ENCODE measurements at regions not wholly inside any gene's neighbourhood (a gene's known extent, or its start where the extent isn't known, plus 50 kb on each side); places are given as distances from the start of the nearest gene placed in this dataset.

DNA sequence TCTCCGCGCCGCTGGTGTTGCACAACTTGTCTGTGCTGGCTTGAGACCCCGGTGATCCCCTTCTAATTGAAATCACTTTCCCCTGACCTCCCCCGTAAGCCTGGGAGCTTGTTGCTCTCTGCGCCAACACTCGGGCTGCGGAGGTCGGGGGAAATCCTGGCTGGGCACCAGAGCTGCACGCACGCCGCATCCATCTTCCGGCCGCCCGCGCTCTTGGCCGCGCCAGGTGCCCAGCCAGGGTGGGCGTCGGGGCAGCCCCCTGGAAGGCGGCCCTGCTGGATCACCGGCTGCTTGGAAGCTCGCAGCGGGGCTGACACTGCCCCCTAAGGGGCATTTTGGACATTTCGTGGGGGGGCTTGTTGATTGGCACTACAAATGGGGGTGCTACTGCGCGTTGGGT is 280.3 kb upstream of the SKOR2 start:
- H3K23ac ChIP-seq (ENCODE audit: low read length): no peak overlapping the region
- H3K27me3 ChIP-seq (ENCODE audit: insufficient read depth, low read length, poor library complexity): no peaks in the 10 kb centered on the region
- H3K4me3 ChIP-seq (ENCODE audit: low read length): no peak overlapping the region
- no peaks in the 10 kb centered on the region for H3K79me1 ChIP-seq (ENCODE audit: low read length)
- no peaks in the 10 kb centered on the region for H3K4me1 ChIP-seq (ENCODE audit: control insufficient read depth, low read depth, low read length)
- no peak overlapping the region for H3K9ac ChIP-seq (ENCODE audit: low read length)
- no peak for DNase-seq
- no peak overlapping the region for H3K56ac ChIP-seq (ENCODE audit: low read length)
- no peak overlapping the region for H2BK5ac ChIP-seq (ENCODE audit: low read length)
- H3K27ac ChIP-seq (ENCODE audit: low read depth, low read length): no peak overlapping the region
- H2BK120ac ChIP-seq (ENCODE audit: low read depth, low read length): no peak overlapping the region
- H4K5ac ChIP-seq (ENCODE audit: low read length): no peak overlapping the region
- H3K79me2 ChIP-seq (ENCODE audit: control insufficient read depth, insufficient read depth, low read length): no peaks in the 10 kb centered on the region
- H2AK5ac ChIP-seq (ENCODE audit: low read length): no peak overlapping the region
- H2BK15ac ChIP-seq (replicated peaks; ENCODE audit: low read depth): no peak overlapping the region
- H3K36me3 ChIP-seq (ENCODE audit: control insufficient read depth, insufficient read depth, low read length): no peaks in the 10 kb centered on the region
- H4K8ac ChIP-seq (ENCODE audit: low read depth, low read length): no peak overlapping the region
- H3K18ac ChIP-seq (ENCODE audit: low read length): no peak overlapping the region
- H3K4me2 ChIP-seq (ENCODE audit: low read length): no peak overlapping the region
- WGBS (ENCODE audit: extremely low coverage, insufficient coverage, low lambda C conversion rate): no CpG with 5 or more reads among the region's 27 CpGs
- no peak overlapping the region for H3K4ac ChIP-seq (ENCODE audit: low read depth, low read length)

DNA sequence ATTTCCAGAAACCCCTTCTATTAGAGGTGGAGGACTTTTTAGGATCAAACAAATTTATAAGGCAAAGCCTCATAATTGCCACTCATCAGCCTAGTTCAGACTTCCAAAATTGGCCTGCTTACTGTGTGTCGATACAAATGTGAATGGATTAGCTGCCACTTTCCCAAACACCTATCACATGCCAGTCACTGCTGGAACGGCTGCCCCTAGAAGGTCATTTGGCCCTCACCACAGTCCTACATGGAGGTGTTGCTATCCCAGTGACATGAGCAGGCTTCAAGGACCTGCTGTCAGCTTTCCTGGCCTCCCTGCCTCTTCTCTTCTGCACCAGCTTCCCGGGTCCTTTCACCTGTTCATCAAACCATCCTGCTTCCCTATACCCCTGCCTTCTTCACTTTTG is 279.2 kb upstream of the SKOR2 start:
- H4K5ac ChIP-seq (ENCODE audit: low read length): no peak overlapping the region
- no peak overlapping the region for H2BK120ac ChIP-seq (ENCODE audit: low read depth, low read length)
- no peak overlapping the region for H2AK5ac ChIP-seq (ENCODE audit: low read length)
- DNase-seq: no peak
- H3K56ac ChIP-seq (ENCODE audit: low read length): no peak overlapping the region
- H2BK15ac ChIP-seq (replicated peaks; ENCODE audit: low read depth): no peak overlapping the region
- no peak overlapping the region for H3K9ac ChIP-seq (ENCODE audit: low read length)
- H3K18ac ChIP-seq (ENCODE audit: low read length): no peak overlapping the region
- no peaks in the 10 kb centered on the region for H3K27me3 ChIP-seq (ENCODE audit: insufficient read depth, low read length, poor library complexity)
- no peak overlapping the region for H3K4me2 ChIP-seq (ENCODE audit: low read length)
- H2BK5ac ChIP-seq (ENCODE audit: low read length): no peak overlapping the region
- H3K79me2 ChIP-seq (ENCODE audit: control insufficient read depth, insufficient read depth, low read length): no peaks in the 10 kb centered on the region
- H3K23ac ChIP-seq (ENCODE audit: low read length): no peak overlapping the region
- no peak overlapping the region for H3K4ac ChIP-seq (ENCODE audit: low read depth, low read length)
- WGBS (ENCODE audit: extremely low coverage, insufficient coverage, low lambda C conversion rate): no CpG with 5 or more reads among the region's 3 CpGs
- no peaks in the 10 kb centered on the region for H3K4me1 ChIP-seq (ENCODE audit: control insufficient read depth, low read depth, low read length)
- no peak overlapping the region for H4K8ac ChIP-seq (ENCODE audit: low read depth, low read length)
- H3K79me1 ChIP-seq (ENCODE audit: low read length): no peaks in the 10 kb centered on the region
- no peaks in the 10 kb centered on the region for H3K36me3 ChIP-seq (ENCODE audit: control insufficient read depth, insufficient read depth, low read length)
- H3K4me3 ChIP-seq (ENCODE audit: low read length): no peak overlapping the region
- H3K27ac ChIP-seq (ENCODE audit: low read depth, low read length): no peak overlapping the region

DNA sequence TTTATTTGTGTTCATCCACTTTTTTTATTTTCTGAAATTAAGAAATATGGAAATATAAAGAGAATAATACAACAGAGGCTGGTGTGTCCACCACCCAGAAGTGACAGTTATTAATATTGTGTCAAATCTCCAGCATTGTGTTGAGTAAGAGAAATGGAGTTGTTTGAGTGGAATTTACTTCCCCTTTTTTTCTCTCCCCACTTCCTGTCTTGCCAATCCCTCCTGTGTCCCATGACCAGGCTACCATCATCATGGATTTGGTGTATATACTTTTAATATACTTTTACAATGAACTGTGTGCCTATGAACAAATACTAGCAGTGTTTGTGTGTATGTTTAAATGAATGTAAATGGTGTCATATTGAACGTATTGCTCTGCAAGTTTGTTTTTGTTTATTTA is 276.9 kb upstream of the SKOR2 start:
- no peak for DNase-seq
- H3K4me1 ChIP-seq (ENCODE audit: control insufficient read depth, low read depth, low read length): no peaks in the 10 kb centered on the region
- no peaks in the 10 kb centered on the region for H3K36me3 ChIP-seq (ENCODE audit: control insufficient read depth, insufficient read depth, low read length)
- H3K4me3 ChIP-seq (ENCODE audit: low read length): no peak overlapping the region
- H3K18ac ChIP-seq (ENCODE audit: low read length): no peak overlapping the region
- H3K79me1 ChIP-seq (ENCODE audit: low read length): no peaks in the 10 kb centered on the region
- no peak overlapping the region for H4K5ac ChIP-seq (ENCODE audit: low read length)
- H2BK15ac ChIP-seq (replicated peaks; ENCODE audit: low read depth): no peak overlapping the region
- WGBS (ENCODE audit: extremely low coverage, insufficient coverage, low lambda C conversion rate): 100% methylated on average over 1 of the region's 1 CpG
- H3K4ac ChIP-seq (ENCODE audit: low read depth, low read length): no peak overlapping the region
- no peak overlapping the region for H2BK120ac ChIP-seq (ENCODE audit: low read depth, low read length)
- no peaks in the 10 kb centered on the region for H3K79me2 ChIP-seq (ENCODE audit: control insufficient read depth, insufficient read depth, low read length)
- H3K27me3 ChIP-seq (ENCODE audit: insufficient read depth, low read length, poor library complexity): no peaks in the 10 kb centered on the region
- H3K56ac ChIP-seq (ENCODE audit: low read length): no peak overlapping the region
- no peak overlapping the region for H3K27ac ChIP-seq (ENCODE audit: low read depth, low read length)
- no peak overlapping the region for H2AK5ac ChIP-seq (ENCODE audit: low read length)
- no peak overlapping the region for H4K8ac ChIP-seq (ENCODE audit: low read depth, low read length)
- no peak overlapping the region for H3K23ac ChIP-seq (ENCODE audit: low read length)
- no peak overlapping the region for H3K4me2 ChIP-seq (ENCODE audit: low read length)
- H2BK5ac ChIP-seq (ENCODE audit: low read length): no peak overlapping the region
- H3K9ac ChIP-seq (ENCODE audit: low read length): no peak overlapping the region

DNA sequence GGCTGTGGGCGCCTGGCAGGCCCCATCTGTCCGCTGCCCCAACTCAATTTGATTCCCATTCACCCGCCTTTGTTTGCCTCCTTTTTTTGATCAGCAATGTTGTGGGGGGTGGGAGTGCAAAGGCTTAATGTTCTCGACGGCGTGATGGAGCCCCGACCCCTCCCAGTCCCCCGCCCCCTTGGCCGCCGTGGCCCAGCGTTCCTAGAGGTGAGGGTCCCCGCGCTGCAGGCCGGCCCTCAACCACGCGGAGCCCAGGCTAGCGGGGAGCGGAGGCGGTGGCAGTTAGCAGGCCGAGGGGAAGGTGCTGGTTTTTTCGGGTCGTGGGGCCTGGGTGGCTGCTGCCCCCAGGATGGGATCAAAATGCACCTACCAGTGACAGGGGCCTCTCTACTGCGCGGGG is 274.7 kb upstream of the SKOR2 start:
- Histone ChIP-seq H3K36me3 (ENCODE audit: control insufficient read depth, insufficient read depth, low read length) (no peaks in the 10 kb centered on the region), H3K79me1 (ENCODE audit: low read length) (no peaks in the 10 kb centered on the region), H3K27ac (ENCODE audit: low read depth, low read length) (no peak overlapping the region), H3K23ac (ENCODE audit: low read length) (no peak overlapping the region), H3K4me2 (ENCODE audit: low read length) (no peak overlapping the region), H3K4me3 (ENCODE audit: low read length) (no peak overlapping the region), H2AK5ac (ENCODE audit: low read length) (no peak overlapping the region), H4K8ac (ENCODE audit: low read depth, low read length) (no peak overlapping the region), H2BK5ac (ENCODE audit: low read length) (no peak overlapping the region), H3K4ac (ENCODE audit: low read depth, low read length) (no peak overlapping the region), H3K27me3 (ENCODE audit: insufficient read depth, low read length, poor library complexity) (no peaks in the 10 kb centered on the region), H3K18ac (ENCODE audit: low read length) (no peak overlapping the region), H2BK120ac (ENCODE audit: low read depth, low read length) (no peak overlapping the region), H3K4me1 (ENCODE audit: control insufficient read depth, low read depth, low read length) (no peaks in the 10 kb centered on the region), H4K5ac (ENCODE audit: low read length) (no peak overlapping the region), H3K56ac (ENCODE audit: low read length) (no peak overlapping the region), H3K79me2 (ENCODE audit: control insufficient read depth, insufficient read depth, low read length) (no peaks in the 10 kb centered on the region), H2BK15ac (replicated peaks; ENCODE audit: low read depth) (no peak overlapping the region), H3K9ac (ENCODE audit: low read length) (no peak overlapping the region)
- DNase-seq: no peak
- WGBS (ENCODE audit: extremely low coverage, insufficient coverage, low lambda C conversion rate): no CpG with 5 or more reads among the region's 24 CpGs

DNA sequence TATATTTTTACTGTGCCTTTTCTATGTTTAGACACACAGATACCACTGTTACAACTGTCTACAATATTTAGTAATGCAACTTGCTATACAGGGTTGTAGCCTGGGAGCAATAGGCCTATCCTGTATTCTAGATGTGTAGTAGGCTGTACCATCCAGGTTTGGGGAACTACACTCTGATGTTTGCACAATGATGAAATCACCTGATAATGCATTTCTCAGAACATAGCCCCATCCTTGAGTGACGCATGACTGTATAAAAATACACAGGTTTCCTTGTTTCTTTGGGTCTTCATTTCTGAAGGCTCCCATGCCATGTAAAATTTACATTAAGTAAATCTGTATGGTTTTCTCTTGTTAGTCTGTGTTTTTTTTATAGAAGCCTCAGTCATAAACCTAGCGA is 270.9 kb upstream of the SKOR2 start:
- Histone ChIP-seq H3K23ac (ENCODE audit: low read length) (no peak overlapping the region), H4K8ac (ENCODE audit: low read depth, low read length) (no peak overlapping the region), H3K56ac (ENCODE audit: low read length) (no peak overlapping the region), H2BK15ac (replicated peaks; ENCODE audit: low read depth) (no peak overlapping the region), H3K36me3 (ENCODE audit: control insufficient read depth, insufficient read depth, low read length) (no peaks in the 10 kb centered on the region), H3K4ac (ENCODE audit: low read depth, low read length) (no peak overlapping the region), H2BK120ac (ENCODE audit: low read depth, low read length) (no peak overlapping the region), H3K9ac (ENCODE audit: low read length) (no peak overlapping the region), H2AK5ac (ENCODE audit: low read length) (no peak overlapping the region), H3K79me2 (ENCODE audit: control insufficient read depth, insufficient read depth, low read length) (no peaks in the 10 kb centered on the region), H3K27me3 (ENCODE audit: insufficient read depth, low read length, poor library complexity) (no peaks in the 10 kb centered on the region), H3K4me1 (ENCODE audit: control insufficient read depth, low read depth, low read length) (no peaks in the 10 kb centered on the region), H3K4me3 (ENCODE audit: low read length) (no peak overlapping the region), H2BK5ac (ENCODE audit: low read length) (no peak overlapping the region), H3K27ac (ENCODE audit: low read depth, low read length) (no peak overlapping the region), H3K4me2 (ENCODE audit: low read length) (no peak overlapping the region), H3K79me1 (ENCODE audit: low read length) (no peaks in the 10 kb centered on the region), H4K5ac (ENCODE audit: low read length) (no peak overlapping the region), H3K18ac (ENCODE audit: low read length) (no peak overlapping the region)
- DNase-seq: no peak
- no CpG with 5 or more reads among the region's 2 CpGs for WGBS (ENCODE audit: extremely low coverage, insufficient coverage, low lambda C conversion rate)

DNA sequence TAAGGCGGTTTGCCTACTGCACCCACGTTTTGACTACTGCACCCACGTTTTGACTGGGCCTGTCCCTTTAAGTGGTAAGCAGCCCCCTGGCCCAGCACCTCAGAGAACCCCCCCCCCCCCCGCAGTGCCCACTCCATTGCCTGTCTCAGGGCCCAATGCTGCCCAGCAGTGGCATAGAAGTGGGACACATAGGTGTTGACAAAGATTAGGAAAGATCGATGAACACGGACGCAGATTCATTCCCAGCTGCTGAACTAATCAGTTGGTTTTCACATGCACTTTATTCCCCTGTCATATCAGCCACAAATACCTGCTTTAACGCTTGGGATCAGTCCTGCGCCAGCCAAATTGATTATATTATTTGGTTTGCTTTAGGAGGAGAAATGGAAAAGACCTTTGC is 268.8 kb upstream of the SKOR2 start:
- no peaks in the 10 kb centered on the region for H3K27me3 ChIP-seq (ENCODE audit: insufficient read depth, low read length, poor library complexity)
- no peak for DNase-seq
- no peak overlapping the region for H3K9ac ChIP-seq (ENCODE audit: low read length)
- H3K4me2 ChIP-seq (ENCODE audit: low read length): no peak overlapping the region
- no peaks in the 10 kb centered on the region for H3K79me1 ChIP-seq (ENCODE audit: low read length)
- H3K36me3 ChIP-seq (ENCODE audit: control insufficient read depth, insufficient read depth, low read length): no peaks in the 10 kb centered on the region
- WGBS (ENCODE audit: extremely low coverage, insufficient coverage, low lambda C conversion rate): no CpG with 5 or more reads among the region's 9 CpGs
- no peak overlapping the region for H2BK15ac ChIP-seq (replicated peaks; ENCODE audit: low read depth)
- H3K23ac ChIP-seq (ENCODE audit: low read length): no peak overlapping the region
- H2AK5ac ChIP-seq (ENCODE audit: low read length): no peak overlapping the region
- no peak overlapping the region for H3K27ac ChIP-seq (ENCODE audit: low read depth, low read length)
- no peak overlapping the region for H3K4ac ChIP-seq (ENCODE audit: low read depth, low read length)
- no peak overlapping the region for H3K4me3 ChIP-seq (ENCODE audit: low read length)
- no peak overlapping the region for H2BK120ac ChIP-seq (ENCODE audit: low read depth, low read length)
- no peaks in the 10 kb centered on the region for H3K79me2 ChIP-seq (ENCODE audit: control insufficient read depth, insufficient read depth, low read length)
- no peak overlapping the region for H4K8ac ChIP-seq (ENCODE audit: low read depth, low read length)
- H3K18ac ChIP-seq (ENCODE audit: low read length): no peak overlapping the region
- no peak overlapping the region for H2BK5ac ChIP-seq (ENCODE audit: low read length)
- H3K56ac ChIP-seq (ENCODE audit: low read length): no peak overlapping the region
- no peak overlapping the region for H4K5ac ChIP-seq (ENCODE audit: low read length)
- no peaks in the 10 kb centered on the region for H3K4me1 ChIP-seq (ENCODE audit: control insufficient read depth, low read depth, low read length)

Data from mesendoderm (in vitro differentiated cells).